Fibroblast of mammary gland (primary cell): ENCODE measurements at regions not wholly inside any gene's neighbourhood (a gene's known extent, or its start where the extent isn't known, plus 50 kb on each side); places are given as distances from the start of the nearest gene placed in this dataset.
"Not testable (repeated sequence)": the region's sequence is repeated elsewhere in the genome, so short reads cannot be mapped to it uniquely, and the experiment has no call there.

Experiments used
- DNase-seq: peaks from one replicate; pipeline ENCODE4 v3.0.0-alpha.2; 2010; ENCODE audit warnings: low read depth
- H3K4me3 ChIP-seq: 2 replicates; pipeline ENCODE4 v1.5.1; 2011; ENCODE audit warnings: low read depth, mild to moderate bottlenecking, low read length, moderate library complexity; ENCODE audit not compliant: control insufficient read depth
- TF ChIP-seq, protein P1 (sequence below): conservative IDR thresholded peaks from 2 replicates; pipeline ENCODE4 v1.5.1; 2011; ENCODE audit warnings: low read depth, low read length, inconsistent platforms; ENCODE audit not compliant: control insufficient read depth, insufficient read depth

DNA sequence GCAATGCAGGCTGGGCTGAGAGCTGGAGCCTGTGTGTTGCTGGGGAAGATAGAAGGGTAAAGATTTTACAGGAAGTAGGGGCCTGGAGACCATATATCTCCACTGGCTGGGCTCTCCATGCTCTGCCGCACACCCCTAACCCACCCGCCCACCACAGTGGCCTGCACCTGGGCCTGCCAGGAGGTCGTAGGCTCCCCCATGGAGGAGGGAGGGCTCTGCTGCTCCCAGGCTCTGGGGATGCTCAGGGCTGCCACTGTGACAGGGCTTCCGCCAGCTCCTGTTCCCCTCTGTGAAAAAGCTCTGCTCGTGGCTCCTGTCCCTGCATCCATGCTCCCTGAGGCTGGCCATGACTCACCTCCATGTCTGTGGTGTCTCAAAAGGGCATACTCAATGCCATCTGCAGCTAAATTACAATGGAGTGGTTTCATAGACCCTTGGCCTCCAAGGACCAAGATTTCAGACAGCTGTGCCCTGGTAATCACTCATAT, 106.0 kb downstream of the CXCL12 start:
- TF ChIP-seq, protein P1, sequence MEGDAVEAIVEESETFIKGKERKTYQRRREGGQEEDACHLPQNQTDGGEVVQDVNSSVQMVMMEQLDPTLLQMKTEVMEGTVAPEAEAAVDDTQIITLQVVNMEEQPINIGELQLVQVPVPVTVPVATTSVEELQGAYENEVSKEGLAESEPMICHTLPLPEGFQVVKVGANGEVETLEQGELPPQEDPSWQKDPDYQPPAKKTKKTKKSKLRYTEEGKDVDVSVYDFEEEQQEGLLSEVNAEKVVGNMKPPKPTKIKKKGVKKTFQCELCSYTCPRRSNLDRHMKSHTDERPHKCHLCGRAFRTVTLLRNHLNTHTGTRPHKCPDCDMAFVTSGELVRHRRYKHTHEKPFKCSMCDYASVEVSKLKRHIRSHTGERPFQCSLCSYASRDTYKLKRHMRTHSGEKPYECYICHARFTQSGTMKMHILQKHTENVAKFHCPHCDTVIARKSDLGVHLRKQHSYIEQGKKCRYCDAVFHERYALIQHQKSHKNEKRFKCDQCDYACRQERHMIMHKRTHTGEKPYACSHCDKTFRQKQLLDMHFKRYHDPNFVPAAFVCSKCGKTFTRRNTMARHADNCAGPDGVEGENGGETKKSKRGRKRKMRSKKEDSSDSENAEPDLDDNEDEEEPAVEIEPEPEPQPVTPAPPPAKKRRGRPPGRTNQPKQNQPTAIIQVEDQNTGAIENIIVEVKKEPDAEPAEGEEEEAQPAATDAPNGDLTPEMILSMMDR, result no peak
- H3K4me3 ChIP-seq, result no peak overlapping the region
- DNase-seq, result peak; percentile 31

GRCh38 chr10:44268435-44268948, 116.4 kb downstream of the CXCL12 start:
- not testable (repeated sequence) for H3K4me3 ChIP-seq, DNase-seq

DNA sequence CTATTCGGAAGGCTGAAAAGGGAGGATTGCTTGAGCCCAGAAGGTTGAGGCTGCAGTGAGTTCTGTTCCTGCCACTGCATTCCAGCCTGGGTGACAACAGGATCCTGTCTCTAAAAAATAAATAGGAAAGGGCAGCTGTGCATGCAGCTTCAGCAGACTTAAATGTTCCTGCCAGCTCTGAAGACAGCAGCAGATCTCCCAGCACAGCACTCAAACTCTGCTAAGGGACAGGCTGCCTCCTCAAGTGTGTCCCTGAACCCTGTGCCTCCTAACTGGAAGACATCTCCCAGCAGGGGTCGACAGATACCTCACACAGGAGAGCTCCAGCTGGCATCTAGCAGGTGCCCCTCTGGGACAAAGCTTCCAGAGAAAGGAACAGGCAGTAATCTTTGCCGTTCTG, 117.9 kb downstream of the CXCL12 start:
- DNase-seq, result no peak
- H3K4me3 ChIP-seq, result no peak overlapping the region
- TF ChIP-seq, protein P1, result no peak

GRCh38 chr10:44264244-44264643, 120.7 kb downstream of the CXCL12 start:
- no peak overlapping the region for H3K4me3 ChIP-seq
- peak; percentile 59 for DNase-seq
- TF ChIP-seq, protein P1, result no peak

GRCh38 chr10:44263771-44264170, 121.1 kb downstream of the CXCL12 start:
- TF ChIP-seq, protein P1, result no peak
- peak; percentile 35 for DNase-seq
- H3K4me3 ChIP-seq, result no peak overlapping the region

DNA sequence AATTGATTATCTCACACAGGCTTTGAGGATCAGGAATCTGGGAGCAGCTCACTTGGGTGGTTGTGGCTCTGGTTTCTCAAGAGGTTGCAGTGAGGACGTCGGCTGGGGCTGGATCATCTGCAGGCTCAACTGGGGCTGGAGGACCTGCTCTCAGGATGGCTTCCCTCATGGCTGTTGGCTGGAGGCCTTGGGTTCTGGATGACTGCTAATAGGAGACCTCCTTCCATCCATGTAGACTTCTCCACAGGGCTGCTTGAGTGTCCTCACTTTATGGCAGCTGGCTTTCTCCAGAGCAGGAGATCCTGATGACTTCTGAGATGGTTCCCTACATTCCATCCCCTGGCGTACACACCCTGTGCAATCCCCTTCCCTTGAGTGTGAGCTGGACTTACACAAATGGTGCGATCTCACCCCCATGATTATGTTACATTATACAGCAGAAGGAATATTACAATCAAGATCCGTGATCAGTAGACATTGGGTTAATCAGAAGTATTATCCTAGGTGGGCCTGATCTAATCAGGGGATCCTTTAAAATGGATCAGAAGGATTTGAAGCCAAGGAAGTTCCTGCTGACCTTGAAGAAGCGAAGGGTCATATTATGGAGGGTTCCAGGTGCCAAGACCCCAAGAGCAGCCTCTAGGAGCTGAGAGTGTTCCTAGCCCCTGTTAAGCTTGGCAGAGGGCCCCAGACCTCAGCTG, 122.2 kb downstream of the CXCL12 start:
- TF ChIP-seq, protein P1, result no peak
- no peak overlapping the region for H3K4me3 ChIP-seq
- DNase-seq, result no peak

GRCh38 chr10:44261710-44262455, 123.0 kb downstream of the CXCL12 start:
- H3K4me3 ChIP-seq, result no peak overlapping the region
- TF ChIP-seq, protein P1, result no peak
- DNase-seq, result peak; percentile 79
